ENCODE measurements at regions not wholly inside any gene's neighbourhood (a gene's known extent, or its start where the extent isn't known, plus 50 kb on each side); places are given as distances from the start of the nearest gene placed in this dataset.

DNA sequence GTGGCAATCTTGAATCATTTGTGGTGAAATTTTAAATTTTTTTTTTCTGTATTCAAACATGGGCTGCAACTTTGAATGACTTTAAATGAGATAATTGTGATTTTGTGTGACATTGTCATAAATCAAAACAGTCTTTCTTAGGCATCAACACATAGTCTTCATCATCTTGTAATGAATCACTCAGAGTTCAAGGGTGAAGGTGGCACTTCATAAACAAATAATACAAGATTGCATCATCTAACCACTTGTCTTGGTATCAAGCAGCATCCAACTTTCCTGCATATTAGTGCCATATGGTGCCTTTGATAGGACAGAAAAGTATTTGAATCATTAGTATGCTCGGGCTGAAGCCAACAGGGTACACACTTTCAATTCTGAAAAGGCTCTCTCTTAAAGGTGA lies 392.4 kb upstream of the GOT2 start:
- H3K4me1 Mint-ChIP-seq (ENCODE audit: insufficient read depth, unreplicated experiment) = no peaks in the 10 kb centered on the region
- no peak overlapping the region for H3K27ac Mint-ChIP-seq (ENCODE audit: low read depth, unreplicated experiment)
- CTCF ChIA-PET = no interaction called here
- no peaks in the 10 kb centered on the region for H3K36me3 Mint-ChIP-seq (ENCODE audit: insufficient read depth, unreplicated experiment)
- H3K9me3 Mint-ChIP-seq (ENCODE audit: unreplicated experiment) = no peaks in the 10 kb centered on the region
- TF ChIP-seq, protein P1, sequence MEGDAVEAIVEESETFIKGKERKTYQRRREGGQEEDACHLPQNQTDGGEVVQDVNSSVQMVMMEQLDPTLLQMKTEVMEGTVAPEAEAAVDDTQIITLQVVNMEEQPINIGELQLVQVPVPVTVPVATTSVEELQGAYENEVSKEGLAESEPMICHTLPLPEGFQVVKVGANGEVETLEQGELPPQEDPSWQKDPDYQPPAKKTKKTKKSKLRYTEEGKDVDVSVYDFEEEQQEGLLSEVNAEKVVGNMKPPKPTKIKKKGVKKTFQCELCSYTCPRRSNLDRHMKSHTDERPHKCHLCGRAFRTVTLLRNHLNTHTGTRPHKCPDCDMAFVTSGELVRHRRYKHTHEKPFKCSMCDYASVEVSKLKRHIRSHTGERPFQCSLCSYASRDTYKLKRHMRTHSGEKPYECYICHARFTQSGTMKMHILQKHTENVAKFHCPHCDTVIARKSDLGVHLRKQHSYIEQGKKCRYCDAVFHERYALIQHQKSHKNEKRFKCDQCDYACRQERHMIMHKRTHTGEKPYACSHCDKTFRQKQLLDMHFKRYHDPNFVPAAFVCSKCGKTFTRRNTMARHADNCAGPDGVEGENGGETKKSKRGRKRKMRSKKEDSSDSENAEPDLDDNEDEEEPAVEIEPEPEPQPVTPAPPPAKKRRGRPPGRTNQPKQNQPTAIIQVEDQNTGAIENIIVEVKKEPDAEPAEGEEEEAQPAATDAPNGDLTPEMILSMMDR (IDR thresholded peaks at IDR 0.05; ENCODE audit: unreplicated experiment) = no peak
- no peak overlapping the region for H3K4me3 Mint-ChIP-seq (ENCODE audit: unreplicated experiment)
- intact Hi-C loops (cut with micrococcal nuclease) = no loop called here
- BruUV-seq (replicated peaks) = no TSS peak
- H3K27me3 Mint-ChIP-seq (ENCODE audit: insufficient read depth, unreplicated experiment) = no peaks in the 10 kb centered on the region
- no peak for DNase-seq (ENCODE audit: unreplicated experiment)
- POLR2A ChIA-PET = no interaction called here

DNA sequence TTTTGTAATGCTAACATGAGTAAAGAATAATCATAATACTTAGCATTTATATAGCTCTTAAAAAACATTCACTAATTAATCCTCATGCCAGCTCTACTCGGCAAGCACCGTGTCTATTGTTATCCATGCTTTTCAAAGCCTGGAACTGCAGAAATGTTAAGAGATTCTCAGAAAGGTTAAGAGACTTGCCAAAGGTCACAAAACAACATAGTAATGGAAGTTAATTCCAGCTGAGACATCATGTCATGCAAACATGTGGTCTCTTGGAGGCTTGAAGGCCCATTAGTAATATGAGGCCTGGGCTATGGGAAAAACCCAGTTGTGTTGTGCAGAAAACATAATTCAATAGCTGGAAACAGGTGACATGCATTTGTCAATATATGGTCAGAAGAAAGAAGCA lies 389.9 kb upstream of the GOT2 start:
- intact Hi-C loops (cut with micrococcal nuclease) = no loop called here
- BruUV-seq (replicated peaks) = no TSS peak
- no peak for DNase-seq (ENCODE audit: unreplicated experiment)
- Mint-ChIP-seq H3K4me3 (ENCODE audit: unreplicated experiment) (no peak overlapping the region), H3K27ac (ENCODE audit: low read depth, unreplicated experiment) (no peak overlapping the region), H3K9me3 (ENCODE audit: unreplicated experiment) (no peaks in the 10 kb centered on the region), H3K36me3 (ENCODE audit: insufficient read depth, unreplicated experiment) (no peaks in the 10 kb centered on the region), H3K4me1 (ENCODE audit: insufficient read depth, unreplicated experiment) (no peaks in the 10 kb centered on the region), H3K27me3 (ENCODE audit: insufficient read depth, unreplicated experiment) (no peaks in the 10 kb centered on the region)
- TF ChIP-seq, protein P1 (IDR thresholded peaks at IDR 0.05; ENCODE audit: unreplicated experiment) = no peak
- ChIA-PET POLR2A (interaction anchor here (0.6 kb wide), 1 partner anchor 11 kb away, joined by 3 read pairs; no protein-coding TSS in a partner anchor), CTCF (interaction anchor here (1.1 kb wide), 1 partner anchor 443 kb away, joined by 3 read pairs; no protein-coding TSS in a partner anchor)

DNA sequence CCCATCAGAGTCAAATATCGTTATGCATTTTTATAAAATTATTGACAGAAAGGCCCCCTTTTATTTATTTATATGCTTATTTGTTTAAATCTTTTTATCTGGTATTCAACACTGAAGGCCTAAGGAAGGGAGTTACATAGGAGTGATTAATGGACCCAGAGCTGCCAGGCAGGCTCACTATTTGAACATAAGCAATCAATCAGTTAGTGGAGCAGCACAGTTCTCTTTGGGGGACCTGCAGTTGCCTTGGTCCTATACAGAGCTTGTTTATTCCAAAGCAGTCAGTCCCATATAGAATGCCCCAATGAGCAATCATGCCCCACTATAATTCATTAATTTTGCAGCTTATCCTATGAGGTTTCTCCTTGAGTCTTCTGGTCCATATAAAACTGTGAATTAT lies 389.4 kb upstream of the GOT2 start:
- DNase-seq (ENCODE audit: unreplicated experiment) = no peak
- intact Hi-C loops (cut with micrococcal nuclease) = no loop called here
- Mint-ChIP-seq H3K4me1 (ENCODE audit: insufficient read depth, unreplicated experiment) (no peaks in the 10 kb centered on the region), H3K36me3 (ENCODE audit: insufficient read depth, unreplicated experiment) (no peaks in the 10 kb centered on the region), H3K27me3 (ENCODE audit: insufficient read depth, unreplicated experiment) (no peaks in the 10 kb centered on the region), H3K4me3 (ENCODE audit: unreplicated experiment) (no peak overlapping the region), H3K27ac (ENCODE audit: low read depth, unreplicated experiment) (no peak overlapping the region), H3K9me3 (ENCODE audit: unreplicated experiment) (no peaks in the 10 kb centered on the region)
- CTCF ChIA-PET = interaction anchor here (1.1 kb wide), 1 partner anchor 444 kb away, joined by 3 read pairs; no protein-coding TSS in a partner anchor
- POLR2A ChIA-PET = no interaction called here
- BruUV-seq (replicated peaks) = no TSS peak
- TF ChIP-seq, protein P1 (IDR thresholded peaks at IDR 0.05; ENCODE audit: unreplicated experiment) = no peak

DNA sequence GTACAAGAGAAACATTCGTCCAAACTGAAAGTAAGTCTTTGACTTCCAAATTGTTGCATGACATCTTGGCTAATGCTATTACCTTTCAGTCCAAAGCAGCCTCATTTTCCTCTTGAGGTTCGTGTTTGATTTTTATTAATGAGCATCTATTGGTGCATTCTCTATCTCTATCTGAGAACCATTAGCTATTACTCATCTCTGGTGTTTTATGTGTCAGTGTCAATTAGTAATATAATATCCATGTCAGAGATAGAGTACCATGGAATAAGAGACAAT lies 388.1 kb upstream of the GOT2 start:
- no peaks in the 10 kb centered on the region for H3K9me3 Mint-ChIP-seq (ENCODE audit: unreplicated experiment)
- no peaks in the 10 kb centered on the region for H3K27me3 Mint-ChIP-seq (ENCODE audit: insufficient read depth, unreplicated experiment)
- intact Hi-C loops (cut with micrococcal nuclease) = no loop called here
- no peaks in the 10 kb centered on the region for H3K4me1 Mint-ChIP-seq (ENCODE audit: insufficient read depth, unreplicated experiment)
- BruUV-seq (replicated peaks) = no TSS peak
- no peak overlapping the region for H3K4me3 Mint-ChIP-seq (ENCODE audit: unreplicated experiment)
- POLR2A ChIA-PET = no interaction called here
- CTCF ChIA-PET = interaction anchor here (0.7 kb wide), 1 partner anchor 415 kb away, joined by 4 read pairs; no protein-coding TSS in a partner anchor
- no peaks in the 10 kb centered on the region for H3K36me3 Mint-ChIP-seq (ENCODE audit: insufficient read depth, unreplicated experiment)
- no peak overlapping the region for H3K27ac Mint-ChIP-seq (ENCODE audit: low read depth, unreplicated experiment)
- no peak for DNase-seq (ENCODE audit: unreplicated experiment)
- TF ChIP-seq, protein P1 (IDR thresholded peaks at IDR 0.05; ENCODE audit: unreplicated experiment) = no peak
